DMS53 (cell line): ENCODE measurements at regions not wholly inside any gene's neighbourhood (a gene's known extent, or its start where the extent isn't known, plus 50 kb on each side); places are given as distances from the start of the nearest gene placed in this dataset.

Experiments
- DNase-seq: peaks from one replicate; lab custom pipeline; 2025; lab: John Stamatoyannopoulos, UW

- no peak for DNase-seq
Observed at GRCh38 chr15:69842851-69843250, 254.9 kb downstream of the TLE3 start.

GRCh38 chr15:69843276-69843899 is 254.3 kb downstream of the TLE3 start:
- DNase-seq, result no peak

GRCh38 chr15:69843900-69844304 is 253.8 kb downstream of the TLE3 start:
- DNase-seq, result no peak

- DNase-seq, result no peak
Observed at GRCh38 chr15:69845159-69845558, 252.6 kb downstream of the TLE3 start.

GRCh38 chr15:69847625-69848024 is 250.1 kb downstream of the TLE3 start:
- no peak for DNase-seq

GRCh38 chr15:69848096-69848495 is 249.6 kb downstream of the TLE3 start:
- DNase-seq, result no peak

- DNase-seq, result no peak
Observed at GRCh38 chr15:69848551-69849231, 249.0 kb downstream of the TLE3 start.

- no peak for DNase-seq
Observed at GRCh38 chr15:69849232-69849610, 248.5 kb downstream of the TLE3 start.

GRCh38 chr15:69852482-69852881 is 245.2 kb downstream of the TLE3 start:
- no peak for DNase-seq

- DNase-seq, result peak; percentile 12
Observed at GRCh38 chr15:69852916-69853315, 244.8 kb downstream of the TLE3 start.

GRCh38 chr15:69853544-69853951 is 244.2 kb downstream of the TLE3 start:
- DNase-seq, result no peak

GRCh38 chr15:69854001-69854400 is 243.7 kb downstream of the TLE3 start:
- no peak for DNase-seq

GRCh38 chr15:69854521-69855181 is 243.1 kb downstream of the TLE3 start:
- no peak for DNase-seq

- DNase-seq, result no peak
Observed at GRCh38 chr15:69855258-69856000, 242.3 kb downstream of the TLE3 start.

- DNase-seq, result no peak
Observed at GRCh38 chr15:69857250-69857649, 240.5 kb downstream of the TLE3 start.

- DNase-seq, result no peak
Observed at GRCh38 chr15:69857686-69858391, 239.9 kb downstream of the TLE3 start.

- no peak for DNase-seq
Observed at GRCh38 chr15:69858456-69858855, 239.3 kb downstream of the TLE3 start.

- DNase-seq, result no peak
Observed at GRCh38 chr15:69859866-69860265, 237.9 kb downstream of the TLE3 start.

- DNase-seq, result no peak
Observed at GRCh38 chr15:69860321-69860720, 237.4 kb downstream of the TLE3 start.

GRCh38 chr15:69860921-69861320 is 236.8 kb downstream of the TLE3 start:
- DNase-seq, result no peak

- no peak for DNase-seq
Observed at GRCh38 chr15:69861331-69862171, 236.2 kb downstream of the TLE3 start.
